Adrenal gland (tissue), 5 donors: ENCODE measurements at regions not wholly inside any gene's neighbourhood (a gene's known extent, or its start where the extent isn't known, plus 50 kb on each side); places are given as distances from the start of the nearest gene placed in this dataset.

ENCODE experiments used
- POLR2A ChIP-seq, 2 donors: fragments of 450-650 bp; IDR thresholded peaks; one replicate each; pipeline ENCODE4 v1.6.1; 2017; ENCODE audit warnings: antibody characterized with exemption in 2 of 2, mild to moderate bottlenecking in 2 of 2, moderate library complexity in 1 of 2
- TF ChIP-seq, protein P1 (sequence below), 6 experiments: fragments of 450-650 bp in 4 of 6; fragments of 200-600 bp in 2 of 6; sonication (generic) in 1 of 6; IDR thresholded peaks; 1 replicate in 5 of 6; 2 replicates in 1 of 6; pipeline versions ENCODE4 v1.5.1 to v1.8.0; 2016 to 2021; ENCODE audit warnings: antibody characterized with exemption in 6 of 6, mild to moderate bottlenecking in 2 of 6, moderate library complexity in 1 of 6
- donor health status: DM: no; HTN: no; CAD: no.

DNA sequence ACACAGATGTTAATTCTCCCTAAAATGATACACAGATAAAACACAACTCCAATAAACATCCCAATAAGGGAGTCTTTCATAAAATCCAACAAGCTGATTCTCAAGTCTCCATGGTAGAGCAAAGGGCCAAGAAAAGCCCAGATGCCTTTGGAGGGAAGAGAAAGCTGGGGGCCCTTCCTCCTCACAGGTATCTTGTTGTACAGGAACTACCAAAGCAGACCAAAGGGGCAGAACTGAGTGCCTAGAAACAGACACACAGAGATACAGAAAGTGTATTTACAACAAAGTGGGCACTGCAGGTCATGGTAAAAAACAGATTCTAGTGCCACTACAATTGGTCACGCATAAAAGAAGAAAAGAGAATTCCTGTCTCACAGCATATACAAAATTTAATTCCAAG is 87.2 kb upstream of the NSMCE3 start:
- TF ChIP-seq, protein P1, sequence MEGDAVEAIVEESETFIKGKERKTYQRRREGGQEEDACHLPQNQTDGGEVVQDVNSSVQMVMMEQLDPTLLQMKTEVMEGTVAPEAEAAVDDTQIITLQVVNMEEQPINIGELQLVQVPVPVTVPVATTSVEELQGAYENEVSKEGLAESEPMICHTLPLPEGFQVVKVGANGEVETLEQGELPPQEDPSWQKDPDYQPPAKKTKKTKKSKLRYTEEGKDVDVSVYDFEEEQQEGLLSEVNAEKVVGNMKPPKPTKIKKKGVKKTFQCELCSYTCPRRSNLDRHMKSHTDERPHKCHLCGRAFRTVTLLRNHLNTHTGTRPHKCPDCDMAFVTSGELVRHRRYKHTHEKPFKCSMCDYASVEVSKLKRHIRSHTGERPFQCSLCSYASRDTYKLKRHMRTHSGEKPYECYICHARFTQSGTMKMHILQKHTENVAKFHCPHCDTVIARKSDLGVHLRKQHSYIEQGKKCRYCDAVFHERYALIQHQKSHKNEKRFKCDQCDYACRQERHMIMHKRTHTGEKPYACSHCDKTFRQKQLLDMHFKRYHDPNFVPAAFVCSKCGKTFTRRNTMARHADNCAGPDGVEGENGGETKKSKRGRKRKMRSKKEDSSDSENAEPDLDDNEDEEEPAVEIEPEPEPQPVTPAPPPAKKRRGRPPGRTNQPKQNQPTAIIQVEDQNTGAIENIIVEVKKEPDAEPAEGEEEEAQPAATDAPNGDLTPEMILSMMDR (IDR thresholded peaks at IDR 0.05): no peak
- no peak for TF ChIP-seq POLR2A (IDR thresholded peaks at IDR 0.05)
